ENCODE measurements at regions not wholly inside any gene's neighbourhood (a gene's known extent, or its start where the extent isn't known, plus 50 kb on each side); places are given as distances from the start of the nearest gene placed in this dataset.

- TF ChIP-seq CTCF (IDR thresholded peaks at IDR 0.05; ENCODE audit: insufficient read depth, low read depth, low read length) = no peak
- TF ChIP-seq EZH2 (IDR thresholded peaks at IDR 0.05; ENCODE audit: insufficient read depth, low read length) = no peak
These were observed 492.0 kb upstream of the JAG1 start for GRCh38 chr20:11165789-11166188.
